Spleen (tissue), 11 donors: ENCODE measurements at regions not wholly inside any gene's neighbourhood (a gene's known extent, or its start where the extent isn't known, plus 50 kb on each side); places are given as distances from the start of the nearest gene placed in this dataset.

ENCODE experiments used
- DNase-seq: peaks from one replicate; pipeline ENCODE4 v3.0.0-alpha.2; 2020
- H3K27ac ChIP-seq, 8 donors: fragments of 200-600 bp; sonication (generic) in 7 of 8; 1 replicate in 4 of 8; 2 replicates in 4 of 8; pipeline versions ENCODE4 v1.5.0 to v1.8.0; 2016 to 2021; ENCODE audit warnings: inconsistent platforms in 4 of 8, mild to moderate bottlenecking in 4 of 8, moderate library complexity in 1 of 8
- H3K27me3 ChIP-seq, 7 donors: fragments of 200-600 bp; sonication (generic) in 6 of 7; replicated peaks in 1 of 7; 1 replicate in 4 of 7; 2 replicates in 3 of 7; pipeline versions ENCODE4 v1.5.0 to v1.8.0; 2016 to 2021; ENCODE audit warnings: inconsistent platforms in 3 of 7, mild to moderate bottlenecking in 1 of 7
- H3K36me3 ChIP-seq, 6 donors: fragments of 200-600 bp; sonication (generic) in 5 of 6; 1 replicate in 4 of 6; 2 replicates in 2 of 6; pipeline versions ENCODE4 v1.5.0 to v1.8.0; 2016 to 2021; ENCODE audit warnings: inconsistent platforms in 2 of 6
- H3K4me1 ChIP-seq, 6 donors: fragments of 200-600 bp; sonication (generic) in 5 of 6; 1 replicate in 3 of 6; 2 replicates in 3 of 6; pipeline versions ENCODE4 v1.5.0 to v1.8.0; 2016 to 2021; ENCODE audit warnings: inconsistent platforms in 3 of 6
- H3K4me3 ChIP-seq, 8 donors: fragments of 200-600 bp; sonication (generic) in 7 of 8; 1 replicate in 4 of 8; 2 replicates in 4 of 8; pipeline versions ENCODE4 v1.5.0 to v1.8.0; 2016 to 2021; ENCODE audit warnings: inconsistent platforms in 4 of 8, mild to moderate bottlenecking in 4 of 8, moderate library complexity in 2 of 8
- H3K9me3 ChIP-seq, 8 donors: fragments of 200-600 bp; sonication (generic) in 7 of 8; 1 replicate in 4 of 8; 2 replicates in 4 of 8; pipeline versions ENCODE4 v1.5.0 to v1.8.0; 2016 to 2021; ENCODE audit warnings: inconsistent platforms in 4 of 8
- CTCF ChIP-seq, 11 experiments: fragments of 200-600 bp in 7 of 11; fragments of 450-650 bp in 4 of 11; sonication (generic) in 4 of 11; IDR thresholded peaks in 8 of 11; conservative IDR thresholded peaks in 3 of 11; 1 replicate in 7 of 11; 2 replicates in 4 of 11; pipeline versions ENCODE4 v1.4.0 to v1.8.0; 2016 to 2021; ENCODE audit warnings: antibody characterized with exemption in 11 of 11, inconsistent platforms in 4 of 11, mild to moderate bottlenecking in 1 of 11
- POLR2A ChIP-seq, 3 donors: fragments of 450-650 bp; IDR thresholded peaks; one replicate each; pipeline ENCODE4 v1.5.1; 2017; ENCODE audit warnings: antibody characterized with exemption in 3 of 3, mild to moderate bottlenecking in 1 of 3
- POLR2AphosphoS5 ChIP-seq, 3 donors: sonication (generic); formaldehyde crosslinking; IDR thresholded peaks; one replicate each; pipeline ENCODE4 v1.5.1; 2017; ENCODE audit warnings: antibody characterized with exemption in 3 of 3
- WGBS, 5 donors: extraction: QIAGEN DNeasy Blood & Tissue Kit in 3 of 5; methylation state at CpG; one replicate each; pipeline versions ENCODE4 v1.1.5 to v1.1.7; 2013 to 2018; 5-methylcytosine and 5-hydroxymethylcytosine counted together
- intact Hi-C: fragments of 100-400 bp; cut with DNase I; formaldehyde crosslinking; loops from one replicate; pipeline ENCODE4 v1.15.0; 2023; ENCODE audit warnings: low total_unique reads
- donor health status: healthy with polysubstance abuse.
- donor health status: DM: no; HTN: no; CAD: no; lungs with moderate emphysema.
- donor health status: DM: no; HTN: no; CAD: no.
- donor health status: Bipolar disorder and iron deficiency.
- donor health status: healthy.
- donor health status: DM: no; HTN: no; CAD: no.
- donor health status: DM: yes; HTN: yes; CAD: no.

- H3K27ac ChIP-seq = no peak overlapping the region
- no peak for DNase-seq
- no peak overlapping the region for H3K4me3 ChIP-seq
- no peaks in the 10 kb centered on the region for H3K36me3 ChIP-seq
- H3K27me3 ChIP-seq = no peaks in the 10 kb centered on the region
- intact Hi-C loops = no loop called here
- TF ChIP-seq CTCF (IDR thresholded peaks at IDR 0.05 in 8 of 11, conservative IDR thresholded peaks at IDR 0.05 in 3 of 11) = no peak
- no peak for TF ChIP-seq POLR2A (IDR thresholded peaks at IDR 0.05)
- TF ChIP-seq POLR2AphosphoS5 (IDR thresholded peaks at IDR 0.05) = no peak
- no peaks in the 10 kb centered on the region for H3K4me1 ChIP-seq
- no peaks in the 10 kb centered on the region for H3K9me3 ChIP-seq
Observed at GRCh38 chr2:181178130-181178529, 197.7 kb downstream of the UBE2E3 start.

GRCh38 chr2:181178823-181179412 is 198.5 kb downstream of the UBE2E3 start:
- no peak overlapping the region for H3K4me3 ChIP-seq
- TF ChIP-seq POLR2AphosphoS5 (IDR thresholded peaks at IDR 0.05) (no peak), CTCF (IDR thresholded peaks at IDR 0.05 in 8 of 11, conservative IDR thresholded peaks at IDR 0.05 in 3 of 11) (peak in 9 of 11 experiments; percentile 19 to 66 (median 48)), POLR2A (IDR thresholded peaks at IDR 0.05) (no peak)
- H3K4me1 ChIP-seq = peaks cover 0 to 5% (median 4%) of the 10 kb centered on the region in 6 donors
- H3K36me3 ChIP-seq = no peaks in the 10 kb centered on the region
- H3K27ac ChIP-seq = no peak overlapping the region
- WGBS, 5 donors = 55 to 69% (median 59%) methylated on average over 2 of the region's 2 CpGs
- intact Hi-C loops = no loop called here
- H3K9me3 ChIP-seq = no peaks in the 10 kb centered on the region
- no peaks in the 10 kb centered on the region for H3K27me3 ChIP-seq
- no peak for DNase-seq

- intact Hi-C loops = no loop called here
- Histone ChIP-seq H3K27ac (peak overlapping the region in 3 of 8 donors; percentile 26 to 34 (median 26)), H3K4me3 (no peak overlapping the region), H3K36me3 (no peaks in the 10 kb centered on the region), H3K27me3 (no peaks in the 10 kb centered on the region), H3K4me1 (peaks cover 0 to 13% (median 8%) of the 10 kb centered on the region in 6 donors), H3K9me3 (no peaks in the 10 kb centered on the region)
- TF ChIP-seq POLR2AphosphoS5 (IDR thresholded peaks at IDR 0.05) (no peak), CTCF (IDR thresholded peaks at IDR 0.05 in 8 of 11, conservative IDR thresholded peaks at IDR 0.05 in 3 of 11) (no peak), POLR2A (IDR thresholded peaks at IDR 0.05) (no peak)
- DNase-seq = no peak
- 56 to 73% (median 60%) methylated on average over 4 of the region's 4 CpGs for whole genome bisulfite sequencing, 5 donors
Observed at GRCh38 chr2:181183878-181184542, 203.6 kb downstream of the UBE2E3 start.

DNA sequence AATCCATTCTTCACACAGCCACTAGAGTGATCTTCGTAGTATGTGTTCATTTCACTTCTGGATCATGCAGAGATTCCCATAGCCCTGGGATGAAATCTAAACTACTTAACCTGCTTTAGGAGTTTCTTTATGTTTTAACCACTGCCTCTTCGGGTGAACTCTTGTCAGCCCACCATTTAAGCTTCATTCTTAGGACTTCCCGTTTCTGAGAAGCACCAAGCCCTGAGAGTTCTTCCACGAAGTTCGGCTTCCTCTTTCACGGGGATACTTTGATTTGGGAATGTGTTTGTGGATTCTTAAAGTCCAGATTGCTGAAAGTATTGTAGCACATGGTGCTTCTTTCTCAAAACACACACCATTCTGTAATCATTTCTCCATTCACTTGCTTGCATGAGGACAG is 205.0 kb downstream of the UBE2E3 start:
- Histone ChIP-seq H3K27me3 (no peaks in the 10 kb centered on the region), H3K4me3 (no peak overlapping the region), H3K27ac (no peak overlapping the region), H3K9me3 (no peaks in the 10 kb centered on the region), H3K36me3 (no peaks in the 10 kb centered on the region), H3K4me1 (peaks cover 0 to 13% (median 8%) of the 10 kb centered on the region in 6 donors)
- no peak for TF ChIP-seq POLR2AphosphoS5 (IDR thresholded peaks at IDR 0.05)
- intact Hi-C loops = no loop called here
- no peak for DNase-seq
- WGBS, 5 donors = 56 to 72% (median 66%) methylated on average over 6 of the region's 6 CpGs
